22Rv1 (cell line): ENCODE measurements at regions not wholly inside any gene's neighbourhood (a gene's known extent, or its start where the extent isn't known, plus 50 kb on each side); places are given as distances from the start of the nearest gene placed in this dataset.

ENCODE experiments used
- H3K27ac ChIP-seq: fragments of 450-650 bp; 2 replicates; pipeline ENCODE4 v1.5.1; 2017
- CTCF ChIP-seq: fragments of 450-650 bp; IDR thresholded peaks from 2 replicates; pipeline ENCODE4 v1.5.1; 2017; ENCODE audit warnings: mild to moderate bottlenecking
- ZFX ChIP-seq: fragments of 450-650 bp; IDR thresholded peaks from 2 replicates; pipeline ENCODE4 v1.6.1; 2017; ENCODE audit warnings: antibody characterized with exemption, borderline replicate concordance

DNA sequence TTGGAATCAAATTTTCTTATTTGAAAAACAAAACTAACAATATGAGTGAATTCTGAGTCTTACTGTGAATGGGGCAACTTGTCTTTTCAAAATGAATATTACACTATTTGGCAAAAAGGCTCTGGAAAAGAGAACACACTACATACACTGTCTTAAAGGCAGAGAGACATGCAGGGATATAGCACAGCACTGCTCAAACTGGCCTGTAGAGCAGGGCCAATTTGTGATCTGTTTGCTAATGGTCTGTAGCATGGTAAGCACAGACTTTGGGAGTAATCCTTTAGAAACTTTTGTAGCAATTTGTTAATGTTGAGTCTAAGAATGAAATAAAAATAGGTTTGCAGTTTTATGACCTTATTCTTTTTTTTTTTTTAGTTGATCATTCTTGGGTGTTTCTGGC lies 679.8 kb upstream of the SGO1 start:
- TF ChIP-seq CTCF (no peak), ZFX (no peak)
- no peak overlapping the region for H3K27ac ChIP-seq

DNA sequence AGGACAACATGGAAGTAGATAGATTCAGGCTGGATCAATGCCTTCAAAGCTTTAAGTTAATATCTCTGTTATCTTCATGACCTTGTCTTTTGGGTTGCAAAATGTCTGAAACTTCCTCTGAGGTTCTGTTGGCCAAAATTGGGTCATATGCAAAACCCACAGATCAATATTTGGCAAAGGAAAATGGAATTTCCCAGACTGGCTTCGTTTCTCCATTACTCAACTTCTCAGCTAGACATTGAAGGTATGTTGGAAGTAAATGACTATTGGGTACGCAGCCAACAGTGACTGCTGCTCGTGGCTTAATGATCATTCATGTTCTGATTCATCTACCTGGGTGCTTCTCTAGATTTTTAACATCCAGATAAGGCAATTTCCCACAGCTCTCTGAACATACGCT lies 675.4 kb upstream of the SGO1 start:
- TF ChIP-seq ZFX: no peak
- TF ChIP-seq CTCF: no peak
- H3K27ac ChIP-seq: no peak overlapping the region

DNA sequence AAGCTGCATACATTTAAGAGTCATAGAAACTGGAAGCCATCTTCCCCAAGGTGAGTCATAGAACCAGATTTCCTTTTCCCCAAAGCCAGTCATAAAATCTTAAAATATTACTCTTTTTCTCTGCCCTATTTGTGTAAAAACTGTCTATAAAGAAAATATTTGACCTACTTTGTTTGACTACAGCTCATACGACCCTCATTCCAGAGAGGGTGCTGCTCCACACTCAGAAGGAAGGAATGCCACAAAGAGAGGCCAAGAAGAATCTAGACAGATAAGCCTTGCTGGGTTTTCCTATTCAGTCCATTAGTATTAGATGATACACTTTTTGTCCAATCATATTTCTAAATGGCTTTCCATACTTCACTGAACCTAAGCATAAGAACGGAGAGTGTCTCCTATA lies 671.6 kb upstream of the SGO1 start:
- TF ChIP-seq CTCF (no peak), ZFX (no peak)
- no peak overlapping the region for H3K27ac ChIP-seq

GRCh38 chr3:20853890-20854289 lies 667.9 kb upstream of the SGO1 start:
- no peak overlapping the region for H3K27ac ChIP-seq
- TF ChIP-seq ZFX (no peak), CTCF (no peak)

DNA sequence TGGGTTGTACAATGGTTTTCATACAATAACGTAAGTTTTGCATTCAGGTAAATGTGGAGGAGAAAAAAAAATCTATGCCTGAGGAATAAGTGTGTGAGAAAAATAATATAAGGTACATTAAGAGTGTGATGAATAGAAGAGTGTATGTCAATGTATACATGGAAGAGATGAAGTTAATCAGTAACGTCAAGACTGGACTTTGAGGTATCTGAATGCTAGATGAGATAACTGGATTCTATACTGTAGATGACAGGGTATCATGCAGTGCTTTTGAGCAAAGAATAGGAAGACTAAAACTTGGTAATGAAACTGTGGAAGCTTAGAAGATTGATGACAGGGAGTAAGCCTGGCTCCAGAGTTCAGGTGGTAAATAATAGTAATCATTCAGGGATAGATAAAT lies 666.7 kb upstream of the SGO1 start:
- TF ChIP-seq ZFX: no peak
- TF ChIP-seq CTCF: no peak
- H3K27ac ChIP-seq: no peak overlapping the region

GRCh38 chr3:20849975-20850374 lies 664.0 kb upstream of the SGO1 start:
- H3K27ac ChIP-seq: no peak overlapping the region
- TF ChIP-seq CTCF: no peak
- no peak for TF ChIP-seq ZFX

- TF ChIP-seq ZFX: no peak
- no peak for TF ChIP-seq CTCF
- H3K27ac ChIP-seq: no peak overlapping the region
These were observed 660.8 kb upstream of the SGO1 start for GRCh38 chr3:20846832-20847231.
